ENCODE measurements at regions not wholly inside any gene's neighbourhood (a gene's known extent, or its start where the extent isn't known, plus 50 kb on each side); places are given as distances from the start of the nearest gene placed in this dataset.

DNA sequence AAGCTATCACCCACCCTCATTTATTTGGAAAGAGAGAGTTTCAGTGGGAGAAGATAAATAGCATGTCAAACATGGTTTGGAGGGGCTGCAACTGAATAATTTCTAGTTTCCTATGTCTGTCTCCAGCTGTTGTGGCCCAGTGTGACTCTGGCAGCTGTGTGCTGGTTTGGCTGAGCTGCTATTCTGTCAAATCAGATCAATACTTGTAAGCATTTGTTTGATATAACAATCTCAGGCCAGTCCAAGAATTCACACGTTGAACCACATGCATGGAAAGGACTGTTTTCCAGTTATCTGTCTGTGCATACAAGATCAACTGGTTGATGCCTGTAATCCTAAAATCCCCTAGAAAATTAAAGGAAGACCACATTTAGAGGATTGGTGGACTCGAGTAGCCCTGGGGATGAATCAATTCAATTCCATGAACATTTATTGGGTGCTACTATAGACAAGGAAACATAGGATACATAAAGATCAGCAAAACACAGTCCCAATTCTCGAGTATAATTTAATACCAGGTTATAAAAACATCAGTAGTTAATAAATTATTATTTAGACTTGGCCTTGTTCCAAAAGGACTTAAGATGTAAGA, 209.0 kb upstream of the PARD3B start:
- H3K4me3 ChIP-seq (replicated peaks in 1 of 2; ENCODE audit: low read depth in 1 of 2, low read length in 2 of 2) = no peak overlapping the region
- H3K4me2 ChIP-seq (ENCODE audit: low read length) = no peak overlapping the region
- no peak overlapping the region for H2AFZ ChIP-seq (ENCODE audit: low read depth, low read length, poor library complexity, severe bottlenecking)
- H3K4me1 ChIP-seq (ENCODE audit: control insufficient read depth in 1 of 2, insufficient read depth in 2 of 2, low read length in 2 of 2) = peaks cover 0 to 5% of the 10 kb centered on the region in 2 experiments; a peak in 1 of 4 replicates
- no peaks in the 10 kb centered on the region for H3K79me2 ChIP-seq (ENCODE audit: insufficient read depth, low read length)
- no peak overlapping the region for H3K27ac ChIP-seq (ENCODE audit: low read depth, low read length)
- intact Hi-C loops (cut with micrococcal nuclease) = no loop called here
- POLR2A ChIA-PET = no interaction called here
- H3K9me3 ChIP-seq (ENCODE audit: control insufficient read depth in 1 of 2, insufficient read depth in 1 of 2, low read depth in 1 of 2, low read length in 2 of 2) = no peaks in the 10 kb centered on the region
- no peaks in the 10 kb centered on the region for H3K9me2 ChIP-seq (ENCODE audit: insufficient read depth)
- no peaks in the 10 kb centered on the region for H3K36me3 ChIP-seq (ENCODE audit: control insufficient read depth in 1 of 2, insufficient read depth in 2 of 2, low read length in 2 of 2)
- RAD21 ChIA-PET (ENCODE audit: low non-redundant PET in 1 of 2, low total read pairs in 2 of 2, uncharacterized antibody in 2 of 2, unreplicated experiment in 2 of 2) = no interaction called here
- H4K20me1 ChIP-seq (ENCODE audit: insufficient read depth) = no peaks in the 10 kb centered on the region
- TF ChIP-seq, protein P1, sequence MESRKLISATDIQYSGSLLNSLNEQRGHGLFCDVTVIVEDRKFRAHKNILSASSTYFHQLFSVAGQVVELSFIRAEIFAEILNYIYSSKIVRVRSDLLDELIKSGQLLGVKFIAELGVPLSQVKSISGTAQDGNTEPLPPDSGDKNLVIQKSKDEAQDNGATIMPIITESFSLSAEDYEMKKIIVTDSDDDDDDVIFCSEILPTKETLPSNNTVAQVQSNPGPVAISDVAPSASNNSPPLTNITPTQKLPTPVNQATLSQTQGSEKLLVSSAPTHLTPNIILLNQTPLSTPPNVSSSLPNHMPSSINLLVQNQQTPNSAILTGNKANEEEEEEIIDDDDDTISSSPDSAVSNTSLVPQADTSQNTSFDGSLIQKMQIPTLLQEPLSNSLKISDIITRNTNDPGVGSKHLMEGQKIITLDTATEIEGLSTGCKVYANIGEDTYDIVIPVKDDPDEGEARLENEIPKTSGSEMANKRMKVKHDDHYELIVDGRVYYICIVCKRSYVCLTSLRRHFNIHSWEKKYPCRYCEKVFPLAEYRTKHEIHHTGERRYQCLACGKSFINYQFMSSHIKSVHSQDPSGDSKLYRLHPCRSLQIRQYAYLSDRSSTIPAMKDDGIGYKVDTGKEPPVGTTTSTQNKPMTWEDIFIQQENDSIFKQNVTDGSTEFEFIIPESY (IDR thresholded peaks at IDR 0.05; ENCODE audit: extremely low read depth, insufficient replicate concordance, low read length) = no peak
- TF ChIP-seq SIN3A (IDR thresholded peaks at IDR 0.05; ENCODE audit: low read depth) (no peak), EGR1 (IDR thresholded peaks at IDR 0.05; ENCODE audit: low read depth) (no peak)
- TF ChIP-seq, protein P2, sequence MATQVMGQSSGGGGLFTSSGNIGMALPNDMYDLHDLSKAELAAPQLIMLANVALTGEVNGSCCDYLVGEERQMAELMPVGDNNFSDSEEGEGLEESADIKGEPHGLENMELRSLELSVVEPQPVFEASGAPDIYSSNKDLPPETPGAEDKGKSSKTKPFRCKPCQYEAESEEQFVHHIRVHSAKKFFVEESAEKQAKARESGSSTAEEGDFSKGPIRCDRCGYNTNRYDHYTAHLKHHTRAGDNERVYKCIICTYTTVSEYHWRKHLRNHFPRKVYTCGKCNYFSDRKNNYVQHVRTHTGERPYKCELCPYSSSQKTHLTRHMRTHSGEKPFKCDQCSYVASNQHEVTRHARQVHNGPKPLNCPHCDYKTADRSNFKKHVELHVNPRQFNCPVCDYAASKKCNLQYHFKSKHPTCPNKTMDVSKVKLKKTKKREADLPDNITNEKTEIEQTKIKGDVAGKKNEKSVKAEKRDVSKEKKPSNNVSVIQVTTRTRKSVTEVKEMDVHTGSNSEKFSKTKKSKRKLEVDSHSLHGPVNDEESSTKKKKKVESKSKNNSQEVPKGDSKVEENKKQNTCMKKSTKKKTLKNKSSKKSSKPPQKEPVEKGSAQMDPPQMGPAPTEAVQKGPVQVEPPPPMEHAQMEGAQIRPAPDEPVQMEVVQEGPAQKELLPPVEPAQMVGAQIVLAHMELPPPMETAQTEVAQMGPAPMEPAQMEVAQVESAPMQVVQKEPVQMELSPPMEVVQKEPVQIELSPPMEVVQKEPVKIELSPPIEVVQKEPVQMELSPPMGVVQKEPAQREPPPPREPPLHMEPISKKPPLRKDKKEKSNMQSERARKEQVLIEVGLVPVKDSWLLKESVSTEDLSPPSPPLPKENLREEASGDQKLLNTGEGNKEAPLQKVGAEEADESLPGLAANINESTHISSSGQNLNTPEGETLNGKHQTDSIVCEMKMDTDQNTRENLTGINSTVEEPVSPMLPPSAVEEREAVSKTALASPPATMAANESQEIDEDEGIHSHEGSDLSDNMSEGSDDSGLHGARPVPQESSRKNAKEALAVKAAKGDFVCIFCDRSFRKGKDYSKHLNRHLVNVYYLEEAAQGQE (IDR thresholded peaks at IDR 0.05; ENCODE audit: low read depth) = no peak
- no peak for DNase-seq (ENCODE audit: low read depth, low spot score)
- H3K27me3 ChIP-seq (ENCODE audit: insufficient read depth, low read length) = 0 out of 2 replicates have a peak, but pooled peaks cover 5% of the 10 kb centered on the region
- H3K9ac ChIP-seq (ENCODE audit: low read length) = no peak overlapping the region
- no TSS peak for BruUV-seq (replicated peaks)
- CTCF ChIA-PET = no interaction called here
- no peak for ATAC-seq
